Coronary artery (tissue), 2 donors: ENCODE measurements at regions not wholly inside any gene's neighbourhood (a gene's known extent, or its start where the extent isn't known, plus 50 kb on each side); places are given as distances from the start of the nearest gene placed in this dataset.

ENCODE experiments used
- DNase-seq: peaks from one replicate; pipeline ENCODE4 v3.0.0-alpha.2; 2017; ENCODE audit warnings: low spot score
- H3K27ac ChIP-seq, 2 donors: fragments of 200-600 bp; sonication (generic); one replicate each; pipeline ENCODE4 v1.5.1; 2016 to 2019
- H3K4me3 ChIP-seq: fragments of 200-600 bp; sonication (generic); 2 replicates; pipeline ENCODE4 v1.5.1; 2016; ENCODE audit warnings: mild to moderate bottlenecking, moderate library complexity
- TF ChIP-seq, protein P1 (sequence below): fragments of 200-600 bp; sonication (generic); IDR thresholded peaks from one replicate; pipeline ENCODE4 v1.5.1; 2019; ENCODE audit warnings: antibody characterized with exemption

DNA sequence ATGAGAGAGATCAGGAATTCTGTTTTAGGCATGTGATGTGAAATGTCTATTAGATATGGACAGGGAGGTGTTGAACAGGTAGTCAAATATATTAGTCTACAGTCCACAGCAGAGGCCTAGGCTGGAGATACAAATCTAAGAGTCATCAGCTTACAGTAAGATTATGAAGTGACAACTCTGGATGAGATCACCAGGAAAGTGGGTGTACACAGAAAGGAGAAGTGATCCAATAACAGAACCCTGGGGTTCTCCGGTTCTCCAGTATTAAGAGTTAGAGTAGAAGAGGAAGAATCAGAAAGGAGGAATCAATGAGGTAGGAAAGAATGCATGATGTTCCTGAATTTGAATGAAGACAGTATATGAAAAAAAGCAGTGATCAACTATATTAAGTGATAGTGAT is 362.3 kb downstream of the FIGN start:
- TF ChIP-seq, protein P1, sequence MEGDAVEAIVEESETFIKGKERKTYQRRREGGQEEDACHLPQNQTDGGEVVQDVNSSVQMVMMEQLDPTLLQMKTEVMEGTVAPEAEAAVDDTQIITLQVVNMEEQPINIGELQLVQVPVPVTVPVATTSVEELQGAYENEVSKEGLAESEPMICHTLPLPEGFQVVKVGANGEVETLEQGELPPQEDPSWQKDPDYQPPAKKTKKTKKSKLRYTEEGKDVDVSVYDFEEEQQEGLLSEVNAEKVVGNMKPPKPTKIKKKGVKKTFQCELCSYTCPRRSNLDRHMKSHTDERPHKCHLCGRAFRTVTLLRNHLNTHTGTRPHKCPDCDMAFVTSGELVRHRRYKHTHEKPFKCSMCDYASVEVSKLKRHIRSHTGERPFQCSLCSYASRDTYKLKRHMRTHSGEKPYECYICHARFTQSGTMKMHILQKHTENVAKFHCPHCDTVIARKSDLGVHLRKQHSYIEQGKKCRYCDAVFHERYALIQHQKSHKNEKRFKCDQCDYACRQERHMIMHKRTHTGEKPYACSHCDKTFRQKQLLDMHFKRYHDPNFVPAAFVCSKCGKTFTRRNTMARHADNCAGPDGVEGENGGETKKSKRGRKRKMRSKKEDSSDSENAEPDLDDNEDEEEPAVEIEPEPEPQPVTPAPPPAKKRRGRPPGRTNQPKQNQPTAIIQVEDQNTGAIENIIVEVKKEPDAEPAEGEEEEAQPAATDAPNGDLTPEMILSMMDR = no peak
- Histone ChIP-seq H3K27ac (no peak overlapping the region), H3K4me3 (no peak overlapping the region)
- DNase-seq = no peak

DNA sequence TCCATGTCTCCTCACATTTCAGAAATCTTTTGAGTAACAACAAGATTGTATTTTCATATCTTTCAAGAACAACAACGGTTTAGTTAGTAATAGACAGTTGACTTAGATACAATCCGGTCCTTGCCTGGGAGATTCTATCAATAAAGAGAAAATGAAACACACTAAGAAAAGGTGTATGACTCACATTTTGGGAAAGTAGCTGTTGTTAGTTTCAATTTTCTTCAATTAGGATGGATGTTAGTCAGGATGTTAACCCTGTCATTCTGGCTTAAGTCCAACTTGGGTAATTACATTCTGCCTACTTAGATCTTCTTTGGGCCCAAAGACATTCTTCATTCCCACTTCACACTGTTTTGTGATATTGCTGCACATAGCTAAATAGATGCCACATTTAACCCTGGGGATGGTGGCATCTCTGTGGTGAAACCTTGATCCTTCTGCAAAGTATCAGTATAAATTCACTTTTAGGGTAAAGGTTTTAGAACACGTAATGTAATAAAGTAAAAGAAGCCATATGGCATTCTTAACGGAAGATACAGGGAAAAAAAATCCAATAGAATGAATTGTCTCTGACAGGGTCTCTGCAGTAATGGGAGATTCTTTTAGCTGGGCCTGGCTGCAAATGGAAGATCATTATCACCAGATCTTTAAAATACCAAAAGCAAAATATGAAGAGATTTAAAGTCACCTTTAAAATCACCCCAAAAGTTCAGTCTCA is 365.5 kb downstream of the FIGN start:
- Histone ChIP-seq H3K4me3 (no peak overlapping the region), H3K27ac (no peak overlapping the region)
- TF ChIP-seq, protein P1 = no peak
- DNase-seq = no peak

DNA sequence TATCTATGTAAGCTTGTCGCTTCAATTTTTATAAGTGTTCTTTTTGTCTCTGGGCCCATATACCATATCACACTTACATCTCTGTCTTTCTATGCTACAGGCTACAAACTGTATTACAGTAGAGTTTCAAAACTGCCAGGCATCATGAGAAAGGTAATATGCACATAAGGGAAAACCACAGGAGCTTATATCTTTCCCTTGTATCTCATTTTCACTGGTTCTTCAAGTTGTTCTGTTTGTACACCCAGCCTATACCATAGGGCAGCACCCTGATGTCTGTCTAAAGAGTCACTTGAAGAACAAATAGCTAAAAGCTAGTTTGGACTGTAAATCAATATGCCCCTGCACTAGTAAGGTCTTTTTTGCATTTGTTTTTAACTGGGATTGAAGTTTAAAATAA is 366.7 kb downstream of the FIGN start:
- DNase-seq = no peak
- no peak overlapping the region for H3K4me3 ChIP-seq
- TF ChIP-seq, protein P1 = no peak
- H3K27ac ChIP-seq = no peak overlapping the region

DNA sequence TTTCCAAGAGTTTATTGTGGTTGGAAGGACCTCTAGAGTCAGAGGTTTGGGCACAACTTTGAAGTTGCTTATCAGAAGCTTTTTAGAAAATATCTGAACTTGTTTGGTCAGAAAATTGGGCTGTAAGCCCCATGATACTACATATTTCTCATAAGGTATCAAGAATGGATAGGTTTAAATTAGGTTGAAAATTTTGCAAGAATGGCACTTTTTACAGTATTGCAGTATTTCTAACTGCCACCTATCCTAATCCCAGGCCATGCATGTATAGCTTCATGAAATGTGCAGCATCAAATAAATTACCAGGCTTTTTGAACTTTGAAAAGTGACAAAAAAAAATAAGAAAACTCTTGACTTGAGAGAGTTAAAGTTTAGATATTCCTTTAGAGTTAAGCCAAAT is 367.2 kb downstream of the FIGN start:
- Histone ChIP-seq H3K27ac (no peak overlapping the region), H3K4me3 (no peak overlapping the region)
- no peak for DNase-seq
- TF ChIP-seq, protein P1 = no peak

DNA sequence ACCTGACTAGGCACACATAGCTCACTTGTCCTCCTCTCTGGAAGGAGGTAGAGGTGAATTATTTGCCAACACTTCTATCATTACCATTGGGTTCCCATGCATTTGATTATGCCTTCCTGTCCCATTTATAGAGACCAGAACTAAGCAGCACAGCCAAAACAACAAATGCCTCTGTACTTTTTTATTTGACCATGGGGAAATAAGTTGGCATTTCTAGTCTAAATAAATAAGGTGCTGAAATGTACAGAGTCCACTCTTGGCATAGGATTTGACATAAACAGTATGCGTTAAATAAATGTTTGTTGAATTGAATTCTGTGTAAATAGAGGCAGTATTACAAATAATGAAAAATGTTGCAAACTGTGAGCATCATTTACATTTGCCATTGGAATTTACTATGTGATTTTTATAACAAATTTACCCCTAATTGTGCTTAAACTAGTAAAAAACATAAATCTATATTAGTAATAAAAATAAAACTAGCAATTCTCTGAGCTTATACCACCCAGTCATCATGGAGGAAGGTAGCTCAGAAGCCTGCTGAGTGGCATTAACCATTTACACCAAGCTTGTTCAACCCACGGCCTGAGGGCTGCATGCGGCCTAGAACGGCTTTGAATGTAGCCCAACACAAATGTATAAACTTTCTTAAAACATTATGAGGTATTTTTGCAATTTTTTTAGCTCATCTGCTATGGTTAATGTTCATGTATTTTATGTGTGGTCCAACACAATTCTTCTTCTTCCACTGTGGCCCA is 367.8 kb downstream of the FIGN start:
- TF ChIP-seq, protein P1 = no peak
- DNase-seq = no peak
- no peak overlapping the region for H3K27ac ChIP-seq
- H3K4me3 ChIP-seq = no peak overlapping the region

DNA sequence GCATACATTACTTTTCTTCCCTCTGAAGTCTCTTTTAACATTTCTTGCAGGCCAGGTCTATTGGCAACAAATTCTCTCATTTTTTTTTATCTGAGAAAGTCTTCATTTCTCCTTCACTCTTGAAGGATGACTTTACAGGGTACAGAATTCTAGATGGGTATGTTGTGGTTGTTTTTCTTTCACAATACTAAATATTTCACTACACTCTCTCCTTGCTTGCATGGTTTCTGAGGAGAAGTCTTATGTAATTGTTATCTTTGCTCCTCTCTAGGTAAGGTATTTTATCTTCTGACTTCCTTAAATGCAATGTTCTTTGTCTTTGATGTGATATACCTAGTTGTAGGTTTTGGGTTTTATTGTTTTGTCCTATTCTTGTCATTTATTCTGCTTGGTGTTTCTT is 371.1 kb downstream of the FIGN start:
- Histone ChIP-seq H3K27ac (no peak overlapping the region), H3K4me3 (no peak overlapping the region)
- TF ChIP-seq, protein P1 = no peak
- no peak for DNase-seq

DNA sequence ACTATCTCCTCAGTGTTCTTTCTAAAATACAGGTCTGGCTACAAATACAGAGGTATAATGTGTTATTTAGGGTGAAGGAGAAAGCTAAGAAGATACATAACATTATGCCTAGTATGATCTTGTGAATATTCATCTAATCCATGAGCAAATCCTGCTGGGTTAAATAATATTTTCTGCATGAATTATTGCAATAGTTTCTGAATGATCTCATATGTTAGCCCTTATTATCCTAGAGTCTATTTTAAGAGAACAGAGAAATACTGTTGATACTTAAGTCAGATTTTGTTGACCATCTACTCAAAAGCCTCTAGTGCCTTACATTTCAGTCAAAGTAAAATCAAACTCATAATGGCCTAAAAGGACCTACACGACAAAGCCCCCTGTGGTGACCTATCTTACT is 382.3 kb downstream of the FIGN start:
- TF ChIP-seq, protein P1 = no peak
- Histone ChIP-seq H3K4me3 (no peak overlapping the region), H3K27ac (no peak overlapping the region)
- no peak for DNase-seq
